ENCODE measurements at regions not wholly inside any gene's neighbourhood (a gene's known extent, or its start where the extent isn't known, plus 50 kb on each side); places are given as distances from the start of the nearest gene placed in this dataset.

- no peak for TF ChIP-seq CTCF (conservative IDR thresholded peaks at IDR 0.05)
- Histone ChIP-seq H3K36me3 (ENCODE audit: control insufficient read depth, insufficient read depth, low read length) (no peaks in the 10 kb centered on the region), H3K4me1 (ENCODE audit: control insufficient read depth, insufficient read depth, low read length) (no peaks in the 10 kb centered on the region), H3K9me3 (ENCODE audit: control insufficient read depth, low read length) (no peaks in the 10 kb centered on the region), H3K27ac (ENCODE audit: low read depth, low read length) (no peak overlapping the region), H3K4me3 (ENCODE audit: low read length) (no peak overlapping the region), H3K27me3 (ENCODE audit: control insufficient read depth, insufficient read depth, low read length, poor library complexity, severe bottlenecking) (no peaks in the 10 kb centered on the region), H3K9ac (ENCODE audit: extremely low read depth, low read length, poor library complexity, severe bottlenecking) (no peak overlapping the region)
- no peak overlapping the region for H3K4me3 Mint-ChIP-seq
- no peaks in the 10 kb centered on the region for H3K4me1 Mint-ChIP-seq
- WGBS, 2 experiments (ENCODE audit: insufficient coverage in 1 of 2, insufficient read length in 1 of 2): 88 to 90% methylated on average over 1 of the region's 1 CpG
- H3K27ac Mint-ChIP-seq: no peak overlapping the region
- H3K9me3 Mint-ChIP-seq: no peaks in the 10 kb centered on the region
- H3K36me3 Mint-ChIP-seq (ENCODE audit: low read depth): no peaks in the 10 kb centered on the region
- DNase-seq: no peak
- peaks cover 3% of the 10 kb centered on the region for H3K27me3 Mint-ChIP-seq (ENCODE audit: insufficient read depth)
Measured at GRCh38 chr6:6966127-6966526, 141.6 kb upstream of the RREB1 start.

- Histone ChIP-seq H3K9ac (ENCODE audit: extremely low read depth, low read length, poor library complexity, severe bottlenecking) (no peak overlapping the region), H3K27me3 (ENCODE audit: control insufficient read depth, insufficient read depth, low read length, poor library complexity, severe bottlenecking) (no peaks in the 10 kb centered on the region), H3K27ac (ENCODE audit: low read depth, low read length) (no peak overlapping the region), H3K4me3 (ENCODE audit: low read length) (no peak overlapping the region), H3K36me3 (ENCODE audit: control insufficient read depth, insufficient read depth, low read length) (no peaks in the 10 kb centered on the region), H3K4me1 (ENCODE audit: control insufficient read depth, insufficient read depth, low read length) (no peaks in the 10 kb centered on the region), H3K9me3 (ENCODE audit: control insufficient read depth, low read length) (no peaks in the 10 kb centered on the region)
- Mint-ChIP-seq H3K36me3 (ENCODE audit: low read depth) (no peaks in the 10 kb centered on the region), H3K27ac (no peak overlapping the region), H3K9me3 (no peaks in the 10 kb centered on the region), H3K4me1 (no peaks in the 10 kb centered on the region), H3K27me3 (ENCODE audit: insufficient read depth) (peaks cover 3% of the 10 kb centered on the region), H3K4me3 (no peak overlapping the region)
- WGBS, 2 experiments (ENCODE audit: insufficient coverage in 1 of 2, insufficient read length in 1 of 2): 88 to 91% methylated on average over 3 to 4 of the region's 4 CpGs
- TF ChIP-seq CTCF (conservative IDR thresholded peaks at IDR 0.05): no peak
- DNase-seq: no peak
Measured at GRCh38 chr6:6966569-6966968, 141.2 kb upstream of the RREB1 start.

DNA sequence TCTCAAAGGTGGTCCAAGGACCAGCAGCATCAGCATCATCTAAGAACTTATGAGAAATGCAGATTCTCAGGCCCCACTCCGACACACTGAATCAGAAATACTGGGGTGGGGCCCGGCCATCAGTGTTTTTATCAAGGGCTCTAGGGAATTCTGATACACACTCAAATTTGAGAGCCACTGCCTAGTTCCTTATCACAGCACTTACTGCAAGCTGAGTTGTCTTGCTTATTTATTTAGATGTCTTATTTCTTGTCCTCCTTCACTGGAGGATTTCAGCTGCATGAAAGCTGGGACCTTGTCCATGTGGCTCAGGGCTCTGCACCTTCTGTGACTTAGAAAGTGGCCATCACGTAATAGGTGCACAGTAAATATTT is 139.4 kb upstream of the RREB1 start:
- 93 to 95% methylated on average over 3 of the region's 3 CpGs for WGBS, 2 experiments (ENCODE audit: insufficient coverage in 1 of 2, insufficient read length in 1 of 2)
- Histone ChIP-seq H3K27me3 (ENCODE audit: control insufficient read depth, insufficient read depth, low read length, poor library complexity, severe bottlenecking) (no peaks in the 10 kb centered on the region), H3K4me3 (ENCODE audit: low read length) (no peak overlapping the region), H3K9me3 (ENCODE audit: control insufficient read depth, low read length) (no peaks in the 10 kb centered on the region), H3K36me3 (ENCODE audit: control insufficient read depth, insufficient read depth, low read length) (no peaks in the 10 kb centered on the region), H3K9ac (ENCODE audit: extremely low read depth, low read length, poor library complexity, severe bottlenecking) (no peak overlapping the region), H3K27ac (ENCODE audit: low read depth, low read length) (no peak overlapping the region), H3K4me1 (ENCODE audit: control insufficient read depth, insufficient read depth, low read length) (no peaks in the 10 kb centered on the region)
- Mint-ChIP-seq H3K27me3 (ENCODE audit: insufficient read depth) (peaks cover 5% of the 10 kb centered on the region), H3K4me3 (no peak overlapping the region), H3K4me1 (no peaks in the 10 kb centered on the region), H3K9me3 (no peaks in the 10 kb centered on the region), H3K27ac (no peak overlapping the region), H3K36me3 (ENCODE audit: low read depth) (no peaks in the 10 kb centered on the region)
- TF ChIP-seq CTCF (conservative IDR thresholded peaks at IDR 0.05): no peak
- DNase-seq: no peak
